ENCODE measurements at regions not wholly inside any gene's neighbourhood (a gene's known extent, or its start where the extent isn't known, plus 50 kb on each side); places are given as distances from the start of the nearest gene placed in this dataset.

- no peak for TF ChIP-seq NFRKB (IDR thresholded peaks at IDR 0.05)
- no peak for TF ChIP-seq SP1 (IDR thresholded peaks at IDR 0.05)
- TF ChIP-seq ELF4 (IDR thresholded peaks at IDR 0.05), result no peak
- no peak for TF ChIP-seq SUZ12 (IDR thresholded peaks at IDR 0.05)
- TF ChIP-seq FOXM1 (IDR thresholded peaks at IDR 0.05; ENCODE audit: borderline replicate concordance), result no peak
- TF ChIP-seq TARDBP (IDR thresholded peaks at IDR 0.05), result no peak
- TF ChIP-seq ARNT (IDR thresholded peaks at IDR 0.05), result no peak
- no peak for TF ChIP-seq FOXA1 (IDR thresholded peaks at IDR 0.05)
- no peak for TF ChIP-seq HDGF (IDR thresholded peaks at IDR 0.05; ENCODE audit: borderline replicate concordance)
- TF ChIP-seq BHLHE40 (IDR thresholded peaks at IDR 0.05; ENCODE audit: borderline replicate concordance), result no peak
- no peak for TF ChIP-seq LEF1 (IDR thresholded peaks at IDR 0.05; ENCODE audit: borderline replicate concordance)
- no peak for TF ChIP-seq PKNOX1 (IDR thresholded peaks at IDR 0.05)
Observed at GRCh38 chr13:82657471-82657870, 1224.8 kb downstream of the SLITRK1 start.
